NCI-H187 (cell line): ENCODE measurements at regions not wholly inside any gene's neighbourhood (a gene's known extent, or its start where the extent isn't known, plus 50 kb on each side); places are given as distances from the start of the nearest gene placed in this dataset.

Source experiments
- DNase-seq, 2 experiments: peaks; one replicate each; lab custom pipeline; 2025; lab: John Stamatoyannopoulos, UW

DNA sequence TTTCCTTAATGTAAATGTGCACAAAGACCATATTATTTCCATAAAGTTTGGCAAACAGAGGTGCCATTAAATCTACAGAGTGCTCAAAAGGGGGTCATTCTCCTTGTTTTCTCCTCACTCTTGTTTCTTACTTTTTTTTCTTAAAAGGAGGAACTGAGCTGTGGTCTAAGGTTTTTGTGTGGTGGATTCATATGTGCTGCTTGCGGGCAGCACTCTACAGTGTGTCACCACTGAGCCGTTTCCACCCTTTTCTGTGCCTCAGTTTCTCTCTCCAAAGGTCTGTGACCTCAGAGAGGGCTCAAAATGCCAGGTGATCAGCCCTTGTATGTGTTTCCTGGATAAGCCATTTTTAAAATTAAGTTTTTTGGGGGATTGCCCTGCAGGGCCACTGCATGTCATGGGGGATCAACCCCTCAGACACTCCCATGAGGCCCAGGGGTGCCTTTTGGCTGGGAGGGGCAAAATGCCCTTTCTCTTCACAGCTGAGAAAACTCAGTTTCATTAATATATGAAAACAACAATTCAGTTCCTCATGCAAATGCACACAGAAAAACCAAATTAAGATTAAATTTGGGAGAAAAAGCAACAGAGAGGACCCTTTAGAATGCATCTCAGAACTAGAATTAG, 56.9 kb upstream of the VOPP1 start:
- DNase-seq = no peak

DNA sequence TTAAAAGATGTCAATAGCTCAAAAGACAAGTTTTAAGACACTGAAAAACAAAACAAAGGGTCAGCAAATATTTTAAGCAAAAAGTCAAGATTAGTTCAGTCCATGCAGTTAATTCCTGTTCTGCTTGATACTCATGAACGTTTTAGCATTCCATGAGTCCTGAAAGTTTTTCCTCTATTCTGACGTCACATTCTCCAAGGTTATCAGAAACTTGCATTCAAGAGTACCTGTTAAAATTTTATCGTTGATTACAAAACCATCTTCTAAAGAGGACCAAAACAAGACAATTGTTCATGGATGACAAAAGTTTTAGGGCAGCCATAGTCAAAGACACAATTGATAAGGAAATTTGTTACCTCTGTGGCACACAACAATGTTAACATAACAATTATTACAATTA, 52.5 kb upstream of the VOPP1 start:
- DNase-seq = no peak

DNA sequence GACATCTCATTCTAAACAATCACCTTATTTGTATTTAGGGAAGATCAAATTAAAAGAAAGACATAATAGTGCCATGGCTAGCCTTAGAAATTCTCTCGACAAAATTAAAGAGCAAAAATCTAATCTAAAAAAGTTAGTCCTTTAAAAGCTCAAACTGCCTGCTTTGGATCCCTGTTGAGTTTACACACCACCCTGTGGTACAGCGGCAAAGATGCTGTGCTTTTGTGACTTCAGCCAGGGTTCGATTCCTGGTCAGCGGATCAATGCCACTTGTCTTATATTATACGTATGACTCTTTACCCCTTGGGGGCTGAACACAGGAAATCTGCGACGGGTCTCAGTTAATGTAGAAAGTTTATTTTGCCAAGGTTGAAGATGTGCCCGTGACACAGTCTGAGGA, 51.3 kb upstream of the VOPP1 start:
- DNase-seq = no peak

DNA sequence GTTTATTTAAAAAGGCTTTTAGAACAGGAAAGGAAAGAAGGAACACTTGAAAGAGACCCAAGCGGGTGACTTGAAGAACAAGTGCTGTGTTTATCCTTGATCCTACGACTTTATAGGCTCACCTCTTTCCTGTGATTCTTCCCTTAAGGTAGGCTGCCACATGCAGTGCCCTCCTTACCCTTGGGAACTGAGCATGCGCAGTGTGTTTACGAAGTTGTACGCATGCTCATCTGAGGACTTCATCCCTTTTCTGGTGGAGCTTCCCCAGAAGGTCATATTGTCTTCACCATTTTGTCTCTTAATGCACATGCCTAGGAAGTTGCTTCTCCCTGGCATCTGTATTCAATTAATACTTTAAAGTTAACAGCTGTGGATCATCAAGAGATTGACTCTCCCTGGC, 49.9 kb upstream of the VOPP1 start:
- DNase-seq = no peak
